Lower lobe of right lung (tissue), 2 donors: ENCODE measurements at regions not wholly inside any gene's neighbourhood (a gene's known extent, or its start where the extent isn't known, plus 50 kb on each side); places are given as distances from the start of the nearest gene placed in this dataset.

Source experiments
- ATAC-seq, 2 donors: fragments of 200-7000 bp; cut with Tn5 transposase; one replicate each; pipeline ENCODE4 v1.9.1; 2020 to 2022; ENCODE audit warnings: mild to moderate bottlenecking in 2 of 2, moderate library complexity in 2 of 2
- DNase-seq: peaks from one replicate; pipeline ENCODE4 v3.0.0-alpha.2; 2020
- H3K27ac ChIP-seq: fragments of 200-600 bp; one replicate; pipeline ENCODE4 v1.8.0; 2022
- H3K27me3 ChIP-seq: fragments of 200-600 bp; one replicate; pipeline ENCODE4 v1.8.0; 2022; ENCODE audit warnings: low read depth
- H3K36me3 ChIP-seq: fragments of 200-600 bp; one replicate; pipeline ENCODE4 v1.8.0; 2022; ENCODE audit warnings: mild to moderate bottlenecking
- H3K4me1 ChIP-seq: fragments of 200-600 bp; one replicate; pipeline ENCODE4 v1.8.0; 2022
- H3K4me3 ChIP-seq: fragments of 200-600 bp; one replicate; pipeline ENCODE4 v1.8.0; 2022; ENCODE audit warnings: mild to moderate bottlenecking
- H3K9me3 ChIP-seq: fragments of 200-600 bp; one replicate; pipeline ENCODE4 v1.8.0; 2022
- CTCF ChIP-seq: fragments of 200-600 bp; IDR thresholded peaks from one replicate; pipeline ENCODE4 v1.8.0; 2022; ENCODE audit warnings: antibody characterized with exemption, mild to moderate bottlenecking
- intact Hi-C: fragments of 100-400 bp; cut with DNase I; formaldehyde crosslinking; loops from one replicate; pipeline ENCODE4 v1.11.0; 2022
- donor health status: DM: no; HTN: yes; CAD: no; lungs with severe emphysema.

DNA sequence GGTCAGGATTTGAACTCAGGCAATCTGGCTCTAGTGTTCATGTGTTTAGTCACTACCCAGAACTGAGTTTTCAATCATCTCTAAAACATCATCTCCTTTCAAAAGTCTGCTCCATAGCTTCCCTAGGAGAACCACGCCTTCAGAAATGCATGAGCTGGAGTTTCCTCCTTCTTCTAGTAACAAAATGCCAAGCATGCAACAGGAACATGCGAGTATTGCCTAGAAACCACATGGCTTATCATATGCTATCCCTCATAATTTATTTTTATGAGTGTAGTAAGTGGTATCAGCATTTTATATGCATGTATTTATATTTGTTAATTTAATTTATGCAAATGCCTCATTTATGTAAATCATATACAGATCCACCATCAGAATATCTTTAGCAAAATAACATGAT, 170.9 kb downstream of the RAB11FIP2 start:
- TF ChIP-seq CTCF: no peak
- Histone ChIP-seq H3K4me1 (no peaks in the 10 kb centered on the region), H3K27ac (no peak overlapping the region), H3K9me3 (no peaks in the 10 kb centered on the region), H3K4me3 (no peak overlapping the region), H3K36me3 (no peaks in the 10 kb centered on the region), H3K27me3 (peaks cover 4% of the 10 kb centered on the region)
- DNase-seq (no peak), ATAC-seq (no peak)
- intact Hi-C loops: no loop called here

DNA sequence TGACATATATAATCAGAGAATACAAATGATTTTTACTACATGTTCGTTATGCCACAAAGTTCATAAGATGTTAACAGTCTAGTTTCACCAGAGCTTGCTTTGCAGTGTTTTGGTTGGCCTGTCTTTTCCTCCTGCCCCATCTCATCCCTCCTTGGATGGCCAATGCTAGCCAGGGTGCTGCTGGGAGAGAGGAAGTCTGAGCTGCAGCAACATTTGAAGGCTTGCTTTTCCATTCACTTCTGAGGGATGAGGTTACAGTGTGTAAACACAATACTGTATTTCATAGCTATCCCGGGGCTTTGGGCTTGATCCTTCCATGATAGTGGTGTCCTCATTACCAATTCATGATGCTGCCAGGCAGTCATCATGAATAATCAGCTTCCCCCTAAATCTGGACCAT, 170.5 kb downstream of the RAB11FIP2 start:
- ATAC-seq (no peak), DNase-seq (no peak)
- Histone ChIP-seq H3K36me3 (no peaks in the 10 kb centered on the region), H3K27me3 (peaks cover 4% of the 10 kb centered on the region), H3K9me3 (no peaks in the 10 kb centered on the region), H3K4me1 (no peaks in the 10 kb centered on the region), H3K4me3 (no peak overlapping the region), H3K27ac (no peak overlapping the region)
- TF ChIP-seq CTCF: no peak
- intact Hi-C loops: no loop called here

GRCh38 chr10:117878626-117879025, 168.1 kb downstream of the RAB11FIP2 start:
- intact Hi-C loops: no loop called here
- ATAC-seq: no peak

DNA sequence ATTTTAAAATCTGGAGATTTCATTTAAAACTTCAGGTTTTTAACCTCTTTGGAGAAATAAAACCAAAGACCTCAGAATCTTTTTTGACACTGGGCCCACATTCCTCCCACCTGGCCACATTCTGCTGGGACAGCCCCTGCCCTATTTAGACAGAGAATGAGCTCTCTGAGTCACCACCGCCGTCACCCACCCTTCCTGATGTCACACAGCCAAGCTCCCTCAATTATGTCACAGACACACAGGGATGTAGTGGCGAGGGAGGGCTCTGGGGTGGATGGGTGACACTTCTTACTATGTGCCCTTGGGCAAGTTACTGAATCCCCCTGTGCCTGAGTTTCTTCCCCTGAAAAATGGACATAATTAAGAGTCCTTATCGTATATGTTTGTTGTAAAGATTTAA, 162.6 kb downstream of the RAB11FIP2 start:
- peaks cover 4% of the 10 kb centered on the region for H3K27me3 ChIP-seq
- intact Hi-C loops: no loop called here
- H3K27ac ChIP-seq: no peak overlapping the region
- H3K4me3 ChIP-seq: no peak overlapping the region
- ATAC-seq (no peak), DNase-seq (no peak)
- no peaks in the 10 kb centered on the region for H3K36me3 ChIP-seq
- TF ChIP-seq CTCF: no peak
- H3K9me3 ChIP-seq: no peaks in the 10 kb centered on the region
- H3K4me1 ChIP-seq: no peaks in the 10 kb centered on the region

More at GRCh38 chr10:117878626-117879025, 168.1 kb downstream of the RAB11FIP2 start:
- peaks cover 4% of the 10 kb centered on the region for H3K27me3 ChIP-seq
- no peaks in the 10 kb centered on the region for H3K4me1 ChIP-seq
- no peak overlapping the region for H3K27ac ChIP-seq
- DNase-seq: no peak
- H3K9me3 ChIP-seq: no peaks in the 10 kb centered on the region
- H3K4me3 ChIP-seq: no peak overlapping the region
- no peak for TF ChIP-seq CTCF
- no peaks in the 10 kb centered on the region for H3K36me3 ChIP-seq

- Histone ChIP-seq H3K4me1 (no peaks in the 10 kb centered on the region), H3K36me3 (no peaks in the 10 kb centered on the region), H3K9me3 (no peaks in the 10 kb centered on the region), H3K27ac (no peak overlapping the region), H3K4me3 (no peak overlapping the region), H3K27me3 (no peaks in the 10 kb centered on the region)
- DNase-seq: no peak
- intact Hi-C loops: no loop called here
- no peak for TF ChIP-seq CTCF
- no peak for ATAC-seq
Measured at GRCh38 chr10:117884592-117884991, 162.1 kb downstream of the RAB11FIP2 start.
